GM19467 (cell line): ENCODE measurements at regions not wholly inside any gene's neighbourhood (a gene's known extent, or its start where the extent isn't known, plus 50 kb on each side); places are given as distances from the start of the nearest gene placed in this dataset.

Experiments used
- ATAC-seq: cut with Tn5 transposase; IDR thresholded peaks from one replicate; pipeline ENCODE4 v1.9.1; 2021; ENCODE audit warnings: mild to moderate bottlenecking, moderate library complexity; ENCODE audit not compliant: unreplicated experiment

- ATAC-seq = no peak
These were observed 239.4 kb upstream of the SKOR2 start for GRCh38 chr18:47490882-47491281.

- ATAC-seq = no peak
These were observed 233.8 kb upstream of the SKOR2 start for GRCh38 chr18:47485221-47485797.

- no peak for ATAC-seq
These were observed 232.6 kb upstream of the SKOR2 start for GRCh38 chr18:47484068-47484467.

DNA sequence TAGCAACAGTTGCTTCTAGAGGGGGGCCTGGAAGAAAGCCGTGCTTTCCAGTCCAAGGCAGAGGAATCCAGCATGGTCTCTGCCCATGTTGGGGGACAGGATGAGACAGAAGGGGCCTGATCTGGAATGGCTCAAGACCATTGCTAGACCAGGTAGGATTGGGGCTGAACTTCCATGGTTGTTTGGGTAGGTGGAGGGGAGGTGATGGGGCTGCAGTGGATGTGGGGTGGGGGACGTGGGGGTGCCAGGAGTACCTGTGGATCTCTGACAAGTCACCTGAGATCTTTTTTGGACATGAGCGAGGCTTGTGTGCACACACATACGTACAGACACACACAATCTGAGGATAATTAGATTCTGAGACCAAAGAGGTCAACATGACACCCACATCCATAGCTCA is 228.7 kb upstream of the SKOR2 start:
- no peak for ATAC-seq

DNA sequence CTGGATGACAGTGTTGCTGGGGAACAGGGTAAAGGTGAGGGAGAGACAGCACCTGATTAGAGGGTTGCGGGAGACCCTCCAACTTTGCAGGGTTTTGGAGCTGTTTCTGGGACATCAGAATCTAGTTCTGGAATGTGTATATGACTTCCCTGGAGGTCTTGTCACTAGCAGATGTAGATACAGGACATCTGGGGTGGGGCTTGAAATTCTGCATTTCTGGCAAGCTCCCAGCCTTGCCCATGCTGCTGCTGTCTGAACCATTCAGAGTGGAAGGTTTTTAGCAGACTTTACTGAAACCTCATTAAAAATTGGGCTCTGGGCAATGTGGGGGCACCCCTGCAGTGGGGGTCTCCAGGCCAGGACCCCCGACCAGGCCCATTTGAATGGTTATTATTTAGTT is 220.3 kb upstream of the SKOR2 start:
- no peak for ATAC-seq

GRCh38 chr18:47470941-47471340 is 219.5 kb upstream of the SKOR2 start:
- no peak for ATAC-seq

GRCh38 chr18:47469576-47469975 is 218.1 kb upstream of the SKOR2 start:
- no peak for ATAC-seq

GRCh38 chr18:47461977-47462376 is 210.5 kb upstream of the SKOR2 start:
- no peak for ATAC-seq

GRCh38 chr18:47461406-47461948 is 210.0 kb upstream of the SKOR2 start:
- no peak for ATAC-seq

DNA sequence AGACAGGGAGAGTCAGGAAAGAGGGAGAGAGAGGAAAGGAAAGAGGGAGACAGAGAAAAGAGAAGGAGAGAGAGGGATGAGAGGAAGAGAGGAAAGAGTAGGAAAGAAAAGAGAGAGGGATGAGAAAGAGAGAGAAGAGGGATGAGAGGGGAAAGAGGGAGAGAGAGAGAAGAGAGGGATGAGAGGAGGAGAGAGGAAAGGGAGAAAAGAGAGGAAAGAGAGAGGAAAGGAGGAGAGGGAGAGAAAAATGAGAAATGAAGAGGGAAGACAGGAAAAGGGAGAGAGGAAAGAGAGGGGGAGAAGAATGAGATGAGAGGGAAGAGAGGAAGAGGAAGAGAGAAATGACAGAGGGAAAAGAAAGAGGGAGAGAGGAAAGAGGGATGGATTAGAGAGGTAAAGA is 207.0 kb upstream of the SKOR2 start:
- no peak for ATAC-seq

- no peak for ATAC-seq
These were observed 206.2 kb upstream of the SKOR2 start for GRCh38 chr18:47457614-47458013.

DNA sequence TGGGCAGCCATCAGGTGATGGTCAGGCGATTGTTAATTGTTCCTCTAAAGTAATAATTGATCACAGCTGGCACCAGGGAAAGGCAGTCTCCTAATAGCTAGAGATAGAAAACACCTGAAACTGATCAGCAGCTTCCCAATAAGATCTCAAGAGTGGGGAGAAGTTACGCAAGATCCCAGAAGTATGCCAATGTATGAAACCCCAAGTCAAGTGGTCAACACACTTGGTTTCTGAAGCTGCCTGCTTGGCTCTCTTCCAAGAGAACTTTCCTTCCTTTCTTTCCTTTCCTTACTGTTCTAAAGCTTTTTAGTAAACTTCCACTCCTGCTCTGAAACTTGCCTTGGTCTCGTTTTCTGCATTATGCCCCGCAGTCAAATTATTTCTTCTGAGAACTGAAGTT is 201.6 kb upstream of the SKOR2 start:
- no peak for ATAC-seq

GRCh38 chr18:47448956-47449355 is 197.5 kb upstream of the SKOR2 start:
- ATAC-seq = no peak

GRCh38 chr18:47441914-47442313 is 190.5 kb upstream of the SKOR2 start:
- no peak for ATAC-seq

GRCh38 chr18:47438001-47438400 is 186.5 kb upstream of the SKOR2 start:
- no peak for ATAC-seq

- no peak for ATAC-seq
These were observed 185.4 kb upstream of the SKOR2 start for GRCh38 chr18:47436871-47437270.

DNA sequence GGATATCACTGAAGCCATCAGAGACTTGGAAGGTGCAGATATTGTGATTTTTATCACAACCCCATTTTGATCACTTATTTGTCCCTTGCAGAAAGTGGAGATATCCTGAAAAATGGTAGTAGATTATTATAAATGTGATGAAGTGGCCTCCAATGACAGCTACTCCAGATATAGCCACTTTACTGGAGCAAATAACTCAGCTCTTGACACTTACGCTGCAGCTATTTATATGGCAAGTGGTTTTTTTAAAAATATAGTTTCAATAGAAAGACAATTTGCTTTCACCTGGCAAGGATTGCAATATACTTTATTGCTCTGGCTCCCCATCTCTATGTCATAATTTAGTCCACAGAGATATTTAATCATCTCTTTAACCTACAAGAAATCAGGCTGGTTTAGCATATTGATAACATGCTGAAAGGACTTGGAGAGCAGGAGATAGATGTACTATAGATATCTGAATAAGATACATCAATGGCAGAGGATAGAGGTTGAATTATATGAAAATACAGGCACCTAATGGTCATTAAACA is 182.8 kb upstream of the SKOR2 start:
- ATAC-seq = no peak

- no peak for ATAC-seq
These were observed 176.6 kb upstream of the SKOR2 start for GRCh38 chr18:47427923-47428637.

GRCh38 chr18:47427072-47427471 is 175.6 kb upstream of the SKOR2 start:
- ATAC-seq = no peak

DNA sequence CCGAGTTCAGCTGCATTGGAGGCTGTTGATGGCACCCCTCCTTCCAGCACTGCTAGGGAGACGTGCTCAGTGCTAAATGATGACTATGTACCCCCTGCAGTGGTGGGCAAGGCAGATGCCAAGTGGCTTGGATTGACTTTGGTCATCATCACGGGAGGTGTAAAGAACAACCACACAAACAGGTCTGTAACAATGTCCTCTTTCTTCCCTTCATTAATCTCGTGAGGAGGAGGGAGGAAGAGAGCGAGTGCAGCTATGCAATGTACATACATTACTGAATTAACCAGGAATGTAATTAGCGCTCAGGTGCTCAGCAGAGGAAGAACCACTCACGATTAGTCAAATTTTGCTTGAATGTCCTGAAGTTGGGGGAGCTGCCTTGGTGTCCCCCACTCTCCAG is 173.9 kb upstream of the SKOR2 start:
- ATAC-seq = no peak

GRCh38 chr18:47422524-47422923 is 171.1 kb upstream of the SKOR2 start:
- no peak for ATAC-seq

DNA sequence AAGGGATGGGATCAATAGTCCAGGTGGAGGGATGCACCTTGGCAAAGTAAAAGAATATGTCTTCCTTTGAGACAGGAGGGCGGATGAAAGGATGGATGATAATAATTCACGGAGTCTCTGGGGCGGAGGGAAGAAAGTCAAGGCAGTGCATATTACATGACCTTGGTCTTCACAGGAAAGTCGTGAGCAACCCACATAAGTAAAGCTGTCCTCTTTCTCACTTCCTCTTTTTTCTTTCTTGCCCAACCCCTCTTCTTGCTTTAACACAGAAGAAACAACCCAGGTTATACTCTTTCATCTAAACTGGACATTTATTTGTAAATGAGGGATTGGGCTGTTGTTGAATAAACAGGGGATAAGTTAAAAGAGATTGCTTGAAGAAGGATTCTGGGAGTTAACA is 168.7 kb upstream of the SKOR2 start:
- ATAC-seq = peak; percentile 85
